ENCODE measurements at regions not wholly inside any gene's neighbourhood (a gene's known extent, or its start where the extent isn't known, plus 50 kb on each side); places are given as distances from the start of the nearest gene placed in this dataset.

DNA sequence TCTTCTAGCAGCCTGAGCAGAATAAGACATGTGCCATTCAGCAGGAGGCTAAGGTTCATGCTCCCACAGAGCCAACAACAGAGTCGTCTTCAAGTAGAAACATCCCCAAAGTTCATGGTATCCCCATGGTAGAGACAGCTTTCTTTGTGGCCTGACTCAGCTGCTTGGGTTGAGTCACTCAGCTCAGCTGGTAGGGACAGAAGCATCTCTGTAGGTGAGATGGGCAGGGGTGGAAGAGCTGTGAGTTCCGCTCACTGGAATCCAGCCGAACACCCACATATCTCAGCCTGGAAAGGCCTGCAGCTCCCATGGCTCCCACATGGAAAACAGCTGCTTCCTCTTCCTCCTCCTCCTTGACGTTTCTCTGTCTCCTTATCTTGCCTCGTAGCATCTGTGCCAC, 792.7 kb downstream of the RNF144A start:
- no peak for DNase-seq
- Histone ChIP-seq H3K4me3 (no peak overlapping the region), H3K27me3 (no peaks in the 10 kb centered on the region), H3K36me3 (no peaks in the 10 kb centered on the region), H3K9me3 (no peaks in the 10 kb centered on the region), H3K4me1 (no peaks in the 10 kb centered on the region), H3K27ac (no peak overlapping the region)
- TF ChIP-seq CTCF (IDR thresholded peaks at IDR 0.05) (no peak), POLR2A (IDR thresholded peaks at IDR 0.05) (no peak)
- intact Hi-C loops (cut with DNase I) = no loop called here
- WGBS, 2 donors = 73 to 75% methylated on average over 5 of the region's 5 CpGs

DNA sequence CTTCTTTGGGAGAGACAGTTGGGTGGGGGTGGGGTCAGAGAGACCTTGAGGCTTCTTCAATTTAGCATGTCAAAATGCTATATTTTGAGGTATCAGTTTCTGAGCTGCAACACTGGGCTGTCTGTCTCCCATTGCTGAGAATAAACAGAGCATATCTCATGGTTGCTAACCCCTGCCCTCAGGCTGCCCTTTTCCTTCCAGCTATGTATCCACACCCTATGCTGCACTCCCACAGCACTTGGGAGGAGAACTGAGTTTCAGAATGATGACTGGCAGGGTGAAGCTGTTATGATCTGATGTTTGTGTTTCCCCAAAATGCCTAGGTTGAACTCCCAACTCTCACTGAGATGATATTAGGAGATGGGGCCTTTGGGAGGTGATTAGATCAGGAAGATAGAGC, 794.0 kb downstream of the RNF144A start:
- TF ChIP-seq POLR2A (IDR thresholded peaks at IDR 0.05) = no peak
- TF ChIP-seq EP300 (IDR thresholded peaks at IDR 0.05) = no peak
- no peak for TF ChIP-seq POLR2AphosphoS5 (IDR thresholded peaks at IDR 0.05)
- TF ChIP-seq CTCF (IDR thresholded peaks at IDR 0.05) = no peak
- Histone ChIP-seq H3K4me1 (no peaks in the 10 kb centered on the region), H3K9me3 (no peaks in the 10 kb centered on the region), H3K27ac (no peak overlapping the region), H3K27me3 (no peaks in the 10 kb centered on the region), H3K4me3 (no peak overlapping the region), H3K36me3 (no peaks in the 10 kb centered on the region)
- DNase-seq = no peak
- intact Hi-C loops (cut with DNase I) = no loop called here

DNA sequence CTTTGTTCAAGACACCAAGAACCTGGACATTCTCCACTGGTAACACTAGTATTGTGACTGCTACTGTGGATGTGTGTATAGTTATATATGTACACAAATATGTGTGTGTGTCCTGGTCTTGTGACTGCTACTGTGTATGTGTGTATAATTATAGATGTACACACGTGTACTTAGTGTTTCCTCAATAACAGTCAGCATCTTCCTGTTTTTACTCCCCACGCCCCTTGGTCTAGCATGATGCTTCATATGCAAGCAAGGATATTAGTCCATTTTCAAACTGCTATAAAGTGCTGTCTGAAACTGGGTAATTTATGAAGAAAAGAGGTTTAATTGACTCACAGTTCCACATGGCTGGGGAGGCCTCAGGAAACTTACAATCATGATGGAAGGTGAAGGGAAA, 802.7 kb downstream of the RNF144A start:
- H3K9me3 ChIP-seq = no peaks in the 10 kb centered on the region
- peaks cover 0 to under 1% (median under 1%) of the 10 kb centered on the region in 4 donors for H3K4me1 ChIP-seq
- H3K4me3 ChIP-seq = no peak overlapping the region
- no peak for TF ChIP-seq POLR2AphosphoS5 (IDR thresholded peaks at IDR 0.05)
- no peak for TF ChIP-seq CTCF (IDR thresholded peaks at IDR 0.05)
- no peak for TF ChIP-seq EP300 (IDR thresholded peaks at IDR 0.05)
- TF ChIP-seq POLR2A (IDR thresholded peaks at IDR 0.05) = no peak
- H3K27ac ChIP-seq = no peak overlapping the region
- 59 to 63% methylated on average over 2 of the region's 2 CpGs for WGBS, 2 donors
- no peaks in the 10 kb centered on the region for H3K27me3 ChIP-seq
- intact Hi-C loops (cut with DNase I) = no loop called here
- no peaks in the 10 kb centered on the region for H3K36me3 ChIP-seq
- no peak for DNase-seq

GRCh38 chr2:7721413-7721995, 804.3 kb downstream of the RNF144A start:
- no peak overlapping the region for H3K4me3 ChIP-seq
- peaks cover 0 to 11% (median 8%) of the 10 kb centered on the region in 4 donors for H3K4me1 ChIP-seq
- no peak overlapping the region for H3K27ac ChIP-seq
- 92 to 93% methylated on average over 10 of the region's 10 CpGs for WGBS, 2 donors
- TF ChIP-seq POLR2AphosphoS5 (IDR thresholded peaks at IDR 0.05) (no peak), EP300 (IDR thresholded peaks at IDR 0.05) (no peak)
- no peak for DNase-seq
- no peaks in the 10 kb centered on the region for H3K9me3 ChIP-seq
- no peaks in the 10 kb centered on the region for H3K27me3 ChIP-seq
- intact Hi-C loops (cut with DNase I) = no loop called here
- no peaks in the 10 kb centered on the region for H3K36me3 ChIP-seq

GRCh38 chr2:7722212-7722910, 805.1 kb downstream of the RNF144A start:
- Histone ChIP-seq H3K4me3 (no peak overlapping the region), H3K9me3 (no peaks in the 10 kb centered on the region), H3K36me3 (no peaks in the 10 kb centered on the region), H3K27ac (no peak overlapping the region), H3K4me1 (peaks cover 0 to 11% (median 8%) of the 10 kb centered on the region in 4 donors), H3K27me3 (no peaks in the 10 kb centered on the region)
- intact Hi-C loops (cut with DNase I) = no loop called here
- 90 to 92% methylated on average over 13 of the region's 13 CpGs for WGBS, 2 donors
- no peak for TF ChIP-seq CTCF (IDR thresholded peaks at IDR 0.05)
- TF ChIP-seq POLR2A (IDR thresholded peaks at IDR 0.05) = no peak
- TF ChIP-seq POLR2AphosphoS5 (IDR thresholded peaks at IDR 0.05) = no peak
- TF ChIP-seq EP300 (IDR thresholded peaks at IDR 0.05) = no peak
- no peak for DNase-seq
